GM19395 (cell line): ENCODE measurements at regions not wholly inside any gene's neighbourhood (a gene's known extent, or its start where the extent isn't known, plus 50 kb on each side); places are given as distances from the start of the nearest gene placed in this dataset.

ENCODE experiments used
- ATAC-seq: cut with Tn5 transposase; IDR thresholded peaks from one replicate; pipeline ENCODE4 v1.9.1; 2021; ENCODE audit warnings: mild to moderate bottlenecking, moderate library complexity; ENCODE audit not compliant: unreplicated experiment

GRCh38 chr2:42851740-42852250 lies 59.4 kb upstream of the HAAO start:
- no peak for ATAC-seq

- ATAC-seq: no peak
Measured at GRCh38 chr2:42851186-42851585, 58.8 kb upstream of the HAAO start.

- ATAC-seq: no peak
Measured at GRCh38 chr2:42850016-42850805, 57.8 kb upstream of the HAAO start.

- no peak for ATAC-seq
Measured at GRCh38 chr2:42849311-42849710, 56.9 kb upstream of the HAAO start.

GRCh38 chr2:42848726-42849290 lies 56.4 kb upstream of the HAAO start:
- ATAC-seq: no peak

GRCh38 chr2:42848265-42848664 lies 55.9 kb upstream of the HAAO start:
- ATAC-seq: no peak

GRCh38 chr2:42847596-42848151 lies 55.3 kb upstream of the HAAO start:
- ATAC-seq: no peak

GRCh38 chr2:42846932-42847595 lies 54.7 kb upstream of the HAAO start:
- no peak for ATAC-seq

GRCh38 chr2:42846026-42846425 lies 53.6 kb upstream of the HAAO start:
- no peak for ATAC-seq

- no peak for ATAC-seq
Measured at GRCh38 chr2:42844901-42845821, 52.8 kb upstream of the HAAO start.

GRCh38 chr2:42844366-42844765 lies 52.0 kb upstream of the HAAO start:
- no peak for ATAC-seq

- no peak for ATAC-seq
Measured at GRCh38 chr2:42843611-42844010, 51.2 kb upstream of the HAAO start.

- no peak for ATAC-seq
Measured at GRCh38 chr2:42843131-42843530, 50.7 kb upstream of the HAAO start.

GRCh38 chr2:42842466-42842865 lies 50.1 kb upstream of the HAAO start:
- ATAC-seq: no peak
